K562 (cell line): ENCODE measurements at regions not wholly inside any gene's neighbourhood (a gene's known extent, or its start where the extent isn't known, plus 50 kb on each side); places are given as distances from the start of the nearest gene placed in this dataset.

Experiments used
- FOXA1 ChIP-seq: fragments of 450-650 bp; IDR thresholded peaks from 2 replicates; pipeline ENCODE4 v1.6.1; 2016; ENCODE audit warnings: mild to moderate bottlenecking, borderline replicate concordance
- ZNF583 ChIP-seq: fragments of 250-450 bp; sonication (Bioruptor Pico); IDR thresholded peaks from 2 replicates; pipeline ENCODE4 v1.4.0; 2020

GRCh38 chr4:24745172-24745895 is 50.0 kb upstream of the SOD3 start (continued):
- TF ChIP-seq ZNF583 (CRISPR knock-in tag) (no peak), FOXA1 (no peak)
